ENCODE measurements at regions not wholly inside any gene's neighbourhood (a gene's known extent, or its start where the extent isn't known, plus 50 kb on each side); places are given as distances from the start of the nearest gene placed in this dataset.

DNA sequence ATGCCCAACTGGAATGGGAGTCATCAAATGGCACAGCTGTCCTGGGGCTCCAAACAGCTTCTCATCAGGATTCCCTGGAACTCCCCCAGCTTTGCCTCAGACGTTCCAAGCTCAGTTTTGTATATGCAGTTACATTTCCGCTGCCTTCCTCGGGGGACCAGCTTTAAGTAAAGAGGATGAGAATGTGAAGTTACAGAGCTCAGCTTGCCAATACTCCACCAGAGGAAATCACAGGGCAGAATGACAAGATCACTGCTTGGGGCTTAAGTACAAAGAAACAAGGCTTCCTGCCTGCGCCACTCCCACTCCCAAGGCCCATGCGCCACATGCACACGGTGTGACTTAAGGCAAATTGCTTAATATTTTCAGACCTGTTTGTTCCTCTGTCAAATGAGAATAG lies 272.4 kb upstream of the CDH11 start (continued):
- TF ChIP-seq RBBP5 (IDR thresholded peaks at IDR 0.05; ENCODE audit: borderline replicate concordance, low read depth, low read length), result no peak
- TF ChIP-seq CHD1 (IDR thresholded peaks at IDR 0.05; ENCODE audit: low read depth, low read length), result no peak
- no peak for TF ChIP-seq SP2 (IDR thresholded peaks at IDR 0.05; ENCODE audit: low read length)

Data from H1 (cell line).